SU-DHL-6 (cell line): ENCODE measurements at regions not wholly inside any gene's neighbourhood (a gene's known extent, or its start where the extent isn't known, plus 50 kb on each side); places are given as distances from the start of the nearest gene placed in this dataset.

ENCODE experiments used
- H2AFZ ChIP-seq: fragments of 200-600 bp; sonication (generic); 2 replicates; pipeline ENCODE4 v1.6.1; 2014; ENCODE audit warnings: low read depth, mild to moderate bottlenecking, moderate library complexity, mixed read lengths, antibody characterized with exemption, low read length; ENCODE audit not compliant: severe bottlenecking
- H3F3A ChIP-seq: fragments of 200-600 bp; shearing (Covaris generic); 2 replicates; pipeline ENCODE4 v1.6.0; 2016; ENCODE audit warnings: antibody characterized with exemption, mild to moderate bottlenecking; ENCODE audit not compliant: insufficient read depth
- H3K27ac ChIP-seq: fragments of 200-600 bp; sonication (generic); 2 replicates; pipeline ENCODE4 v1.5.1; 2016; ENCODE audit warnings: low read depth, mild to moderate bottlenecking, low read length, moderate library complexity, mixed read lengths
- H3K27me3 ChIP-seq: fragments of 200-600 bp; sonication (generic), shearing (Covaris generic); 2 replicates; pipeline ENCODE4 v1.6.0; 2014; ENCODE audit warnings: mild to moderate bottlenecking, low read length
- H3K36me3 ChIP-seq: fragments of 200-600 bp; sonication (generic); 2 replicates; pipeline ENCODE4 v1.6.1; 2014; ENCODE audit warnings: mild to moderate bottlenecking, low read length, mixed read lengths
- H3K4me2 ChIP-seq: fragments of 300-600, 200-600 bp; shearing (Covaris generic), sonication (generic); 2 replicates; pipeline ENCODE4 v1.6.0; 2014; ENCODE audit warnings: low read length, low read depth, mild to moderate bottlenecking; ENCODE audit not compliant: poor library complexity, severe bottlenecking
- H3K4me3 ChIP-seq: fragments of 200-600 bp; sonication (generic); 2 replicates; pipeline ENCODE4 v1.5.1; 2014; ENCODE audit warnings: antibody characterized with exemption, low read length, mild to moderate bottlenecking, mixed read lengths; ENCODE audit not compliant: insufficient read depth, poor library complexity, severe bottlenecking
- H3K79me2 ChIP-seq: fragments of 200-600 bp; sonication (generic); 2 replicates; pipeline ENCODE4 v1.6.1; 2014; ENCODE audit warnings: mild to moderate bottlenecking, low read length, moderate library complexity; ENCODE audit not compliant: insufficient read depth
- H3K9ac ChIP-seq: fragments of 200-600 bp; sonication (generic); 2 replicates; pipeline ENCODE4 v1.7.0; 2014; ENCODE audit warnings: mild to moderate bottlenecking, low read length
- H3K9me2 ChIP-seq: fragments of 200-600 bp; sonication (generic); replicated peaks from 2 replicates; pipeline ENCODE4 v1.6.1; 2014; ENCODE audit warnings: low read length; ENCODE audit not compliant: insufficient read depth
- H3K9me3 ChIP-seq: fragments of 200-600 bp; sonication (generic); 2 replicates; pipeline ENCODE4 v1.6.1; 2014; ENCODE audit warnings: low read length, mixed read lengths; ENCODE audit not compliant: insufficient read depth
- H4K20me1 ChIP-seq: fragments of 200-600 bp; sonication (generic); 2 replicates; pipeline ENCODE4 v1.6.1; 2014; ENCODE audit warnings: low read depth, mild to moderate bottlenecking, antibody characterized with exemption, low read length, moderate library complexity, mixed read lengths
- CTCF ChIP-seq: fragments of 200-600 bp; sonication (generic); IDR thresholded peaks from one replicate; pipeline ENCODE4 v1.5.1; 2017; ENCODE audit warnings: antibody characterized with exemption, mild to moderate bottlenecking, low read length, moderate library complexity; ENCODE audit not compliant: insufficient read depth, poor library complexity, severe bottlenecking
- EZH2phosphoT487 ChIP-seq: fragments of 200-600 bp; sonication (generic), shearing (Covaris generic); conservative IDR thresholded peaks from 2 replicates; pipeline ENCODE4 v1.6.1; 2018; ENCODE audit warnings: mild to moderate bottlenecking, antibody characterized with exemption, low read length, moderate library complexity, mixed read lengths

- H3K27me3 ChIP-seq: no peaks in the 10 kb centered on the region
- no peaks in the 10 kb centered on the region for H3K36me3 ChIP-seq
- no peak for TF ChIP-seq CTCF
- no peak for TF ChIP-seq EZH2phosphoT487
- H4K20me1 ChIP-seq: no peaks in the 10 kb centered on the region
- no peak overlapping the region for H3K4me2 ChIP-seq
- H3K9me2 ChIP-seq: no peaks in the 10 kb centered on the region
- H3K9me3 ChIP-seq: no peaks in the 10 kb centered on the region
- no peak overlapping the region for H3K9ac ChIP-seq
- no peaks in the 10 kb centered on the region for H3K79me2 ChIP-seq
- no peak overlapping the region for H3K27ac ChIP-seq
- no peak overlapping the region for H3K4me3 ChIP-seq
- no peaks in the 10 kb centered on the region for H3F3A ChIP-seq
- no peak overlapping the region for H2AFZ ChIP-seq
Measured at GRCh38 chr2:136482966-136483365, 282.4 kb upstream of the THSD7B start.

- no peak overlapping the region for H3K4me3 ChIP-seq
- no peak overlapping the region for H3K9ac ChIP-seq
- H3K9me3 ChIP-seq: no peaks in the 10 kb centered on the region
- no peak overlapping the region for H2AFZ ChIP-seq
- H3K27ac ChIP-seq: no peak overlapping the region
- no peaks in the 10 kb centered on the region for H3K36me3 ChIP-seq
- TF ChIP-seq CTCF (no peak), EZH2phosphoT487 (no peak)
- H3F3A ChIP-seq: no peaks in the 10 kb centered on the region
- H3K79me2 ChIP-seq: no peaks in the 10 kb centered on the region
- no peak overlapping the region for H3K4me2 ChIP-seq
- H3K9me2 ChIP-seq: no peaks in the 10 kb centered on the region
- H3K27me3 ChIP-seq: no peaks in the 10 kb centered on the region
- no peaks in the 10 kb centered on the region for H4K20me1 ChIP-seq
Measured at GRCh38 chr2:136482006-136482405, 283.3 kb upstream of the THSD7B start.

GRCh38 chr2:136479696-136480095, 285.6 kb upstream of the THSD7B start:
- no peak overlapping the region for H3K4me3 ChIP-seq
- no peaks in the 10 kb centered on the region for H3K9me2 ChIP-seq

GRCh38 chr2:136468799-136469369, 296.5 kb upstream of the THSD7B start:
- H3K27ac ChIP-seq: no peak overlapping the region
- no peak overlapping the region for H3K9ac ChIP-seq
- no peak overlapping the region for H3K4me2 ChIP-seq

More at GRCh38 chr2:136479696-136480095, 285.6 kb upstream of the THSD7B start:
- no peak overlapping the region for H2AFZ ChIP-seq
- H3K79me2 ChIP-seq: no peaks in the 10 kb centered on the region
- no peaks in the 10 kb centered on the region for H3F3A ChIP-seq
- H3K27ac ChIP-seq: no peak overlapping the region
- no peaks in the 10 kb centered on the region for H3K36me3 ChIP-seq
- H4K20me1 ChIP-seq: no peaks in the 10 kb centered on the region
- no peaks in the 10 kb centered on the region for H3K9me3 ChIP-seq
- no peak for TF ChIP-seq EZH2phosphoT487
- no peak overlapping the region for H3K4me2 ChIP-seq
- no peaks in the 10 kb centered on the region for H3K27me3 ChIP-seq
- no peak overlapping the region for H3K9ac ChIP-seq

More at GRCh38 chr2:136468799-136469369, 296.5 kb upstream of the THSD7B start:
- Histone ChIP-seq H3K9me3 (no peaks in the 10 kb centered on the region), H3K4me3 (no peak overlapping the region), H2AFZ (no peak overlapping the region), H3K36me3 (no peaks in the 10 kb centered on the region), H3F3A (no peaks in the 10 kb centered on the region), H4K20me1 (no peaks in the 10 kb centered on the region), H3K27me3 (no peaks in the 10 kb centered on the region), H3K9me2 (no peaks in the 10 kb centered on the region), H3K79me2 (no peaks in the 10 kb centered on the region)
- TF ChIP-seq EZH2phosphoT487: no peak
- no peak for TF ChIP-seq CTCF
